SK-N-DZ (cell line): ENCODE measurements at regions not wholly inside any gene's neighbourhood (a gene's known extent, or its start where the extent isn't known, plus 50 kb on each side); places are given as distances from the start of the nearest gene placed in this dataset.

ENCODE experiments used
- DNase-seq: peaks from one replicate; pipeline ENCODE4 v3.0.0-alpha.2; 2015; ENCODE audit warnings: low spot score

GRCh38 chr2:120809151-120809550 lies 73.5 kb downstream of the GLI2 start:
- no peak for DNase-seq

- no peak for DNase-seq
Observed at GRCh38 chr2:120809609-120810440, 74.2 kb downstream of the GLI2 start.

GRCh38 chr2:120810639-120811038 lies 75.0 kb downstream of the GLI2 start:
- no peak for DNase-seq

- no peak for DNase-seq
Observed at GRCh38 chr2:120812866-120813265, 77.2 kb downstream of the GLI2 start.

- DNase-seq, result no peak
Observed at GRCh38 chr2:120814352-120814751, 78.7 kb downstream of the GLI2 start.

- no peak for DNase-seq
Observed at GRCh38 chr2:120815292-120815691, 79.6 kb downstream of the GLI2 start.

- no peak for DNase-seq
Observed at GRCh38 chr2:120817136-120817955, 81.7 kb downstream of the GLI2 start.

- no peak for DNase-seq
Observed at GRCh38 chr2:120817956-120818325, 82.3 kb downstream of the GLI2 start.

GRCh38 chr2:120818441-120818920 lies 82.8 kb downstream of the GLI2 start:
- DNase-seq, result no peak

GRCh38 chr2:120819720-120820210 lies 84.1 kb downstream of the GLI2 start:
- no peak for DNase-seq

- peak; percentile 65 for DNase-seq
Observed at GRCh38 chr2:120820263-120820952, 84.7 kb downstream of the GLI2 start.

GRCh38 chr2:120820953-120821279 lies 85.2 kb downstream of the GLI2 start:
- no peak for DNase-seq

- DNase-seq, result no peak
Observed at GRCh38 chr2:120821446-120822160, 85.9 kb downstream of the GLI2 start.

GRCh38 chr2:120822933-120823332 lies 87.3 kb downstream of the GLI2 start:
- no peak for DNase-seq

- DNase-seq, result no peak
Observed at GRCh38 chr2:120823551-120823950, 87.9 kb downstream of the GLI2 start.

GRCh38 chr2:120824246-120824645 lies 88.6 kb downstream of the GLI2 start:
- no peak for DNase-seq

GRCh38 chr2:120825370-120826259 lies 89.9 kb downstream of the GLI2 start:
- peak; percentile 59 for DNase-seq

- no peak for DNase-seq
Observed at GRCh38 chr2:120826260-120826648, 90.6 kb downstream of the GLI2 start.

GRCh38 chr2:120826716-120827410 lies 91.2 kb downstream of the GLI2 start:
- no peak for DNase-seq

GRCh38 chr2:120828066-120828465 lies 92.4 kb downstream of the GLI2 start:
- DNase-seq, result no peak
